ENCODE measurements at regions not wholly inside any gene's neighbourhood (a gene's known extent, or its start where the extent isn't known, plus 50 kb on each side); places are given as distances from the start of the nearest gene placed in this dataset.

DNA sequence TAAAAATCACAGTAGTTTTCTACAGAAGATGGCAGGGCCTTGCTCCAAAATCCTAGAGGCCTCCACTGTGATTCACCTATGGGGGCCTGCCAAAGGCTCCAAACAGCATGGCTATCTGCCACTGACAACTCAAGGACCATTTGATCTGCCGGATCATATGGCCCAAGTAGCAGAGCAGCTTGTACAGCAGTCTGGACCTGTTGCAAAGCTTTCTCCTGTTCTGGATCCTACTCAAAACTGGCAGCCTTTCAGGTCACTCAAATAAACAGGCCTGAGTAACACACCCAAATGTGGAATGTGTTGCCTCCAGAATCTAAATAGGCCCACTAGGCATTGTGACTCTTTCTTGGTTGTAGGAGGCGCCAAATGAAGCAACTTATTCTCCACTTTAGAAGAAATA lies 1049.3 kb downstream of the PCDH9 start:
- H3K4me3 Mint-ChIP-seq, result no peak overlapping the region
- H3K27me3 ChIP-seq (ENCODE audit: insufficient read depth), result no peaks in the 10 kb centered on the region
- H3K27ac Mint-ChIP-seq, result no peak overlapping the region
- peaks cover 13% of the 10 kb centered on the region; the same call in 1 of the 2 replicates for H3K9me2 ChIP-seq (ENCODE audit: insufficient read depth)
- no peaks in the 10 kb centered on the region for H3K4me1 Mint-ChIP-seq
- no peaks in the 10 kb centered on the region for H3K36me3 Mint-ChIP-seq (ENCODE audit: low read depth)
- H4K20me1 ChIP-seq (replicated peaks; ENCODE audit: insufficient read depth), result no peaks in the 10 kb centered on the region
- no peak overlapping the region for H2AFZ ChIP-seq
- no peaks in the 10 kb centered on the region for H3K9me3 Mint-ChIP-seq
- no peak for ATAC-seq
- no peaks in the 10 kb centered on the region for H3F3A ChIP-seq (replicated peaks; ENCODE audit: low read depth)
- H3K27me3 Mint-ChIP-seq (ENCODE audit: insufficient read depth, low read depth, poor library complexity), result peaks cover 2% of the 10 kb centered on the region
- H3K27ac ChIP-seq (ENCODE audit: low read depth), result no peak overlapping the region
- no peak overlapping the region for H3K4me3 ChIP-seq
- no peaks in the 10 kb centered on the region for H3K36me3 ChIP-seq (ENCODE audit: insufficient read depth)
- no peaks in the 10 kb centered on the region for H3K4me1 ChIP-seq (ENCODE audit: insufficient read depth)
- H3K4me2 ChIP-seq, result no peak overlapping the region
- TF ChIP-seq, protein P1, sequence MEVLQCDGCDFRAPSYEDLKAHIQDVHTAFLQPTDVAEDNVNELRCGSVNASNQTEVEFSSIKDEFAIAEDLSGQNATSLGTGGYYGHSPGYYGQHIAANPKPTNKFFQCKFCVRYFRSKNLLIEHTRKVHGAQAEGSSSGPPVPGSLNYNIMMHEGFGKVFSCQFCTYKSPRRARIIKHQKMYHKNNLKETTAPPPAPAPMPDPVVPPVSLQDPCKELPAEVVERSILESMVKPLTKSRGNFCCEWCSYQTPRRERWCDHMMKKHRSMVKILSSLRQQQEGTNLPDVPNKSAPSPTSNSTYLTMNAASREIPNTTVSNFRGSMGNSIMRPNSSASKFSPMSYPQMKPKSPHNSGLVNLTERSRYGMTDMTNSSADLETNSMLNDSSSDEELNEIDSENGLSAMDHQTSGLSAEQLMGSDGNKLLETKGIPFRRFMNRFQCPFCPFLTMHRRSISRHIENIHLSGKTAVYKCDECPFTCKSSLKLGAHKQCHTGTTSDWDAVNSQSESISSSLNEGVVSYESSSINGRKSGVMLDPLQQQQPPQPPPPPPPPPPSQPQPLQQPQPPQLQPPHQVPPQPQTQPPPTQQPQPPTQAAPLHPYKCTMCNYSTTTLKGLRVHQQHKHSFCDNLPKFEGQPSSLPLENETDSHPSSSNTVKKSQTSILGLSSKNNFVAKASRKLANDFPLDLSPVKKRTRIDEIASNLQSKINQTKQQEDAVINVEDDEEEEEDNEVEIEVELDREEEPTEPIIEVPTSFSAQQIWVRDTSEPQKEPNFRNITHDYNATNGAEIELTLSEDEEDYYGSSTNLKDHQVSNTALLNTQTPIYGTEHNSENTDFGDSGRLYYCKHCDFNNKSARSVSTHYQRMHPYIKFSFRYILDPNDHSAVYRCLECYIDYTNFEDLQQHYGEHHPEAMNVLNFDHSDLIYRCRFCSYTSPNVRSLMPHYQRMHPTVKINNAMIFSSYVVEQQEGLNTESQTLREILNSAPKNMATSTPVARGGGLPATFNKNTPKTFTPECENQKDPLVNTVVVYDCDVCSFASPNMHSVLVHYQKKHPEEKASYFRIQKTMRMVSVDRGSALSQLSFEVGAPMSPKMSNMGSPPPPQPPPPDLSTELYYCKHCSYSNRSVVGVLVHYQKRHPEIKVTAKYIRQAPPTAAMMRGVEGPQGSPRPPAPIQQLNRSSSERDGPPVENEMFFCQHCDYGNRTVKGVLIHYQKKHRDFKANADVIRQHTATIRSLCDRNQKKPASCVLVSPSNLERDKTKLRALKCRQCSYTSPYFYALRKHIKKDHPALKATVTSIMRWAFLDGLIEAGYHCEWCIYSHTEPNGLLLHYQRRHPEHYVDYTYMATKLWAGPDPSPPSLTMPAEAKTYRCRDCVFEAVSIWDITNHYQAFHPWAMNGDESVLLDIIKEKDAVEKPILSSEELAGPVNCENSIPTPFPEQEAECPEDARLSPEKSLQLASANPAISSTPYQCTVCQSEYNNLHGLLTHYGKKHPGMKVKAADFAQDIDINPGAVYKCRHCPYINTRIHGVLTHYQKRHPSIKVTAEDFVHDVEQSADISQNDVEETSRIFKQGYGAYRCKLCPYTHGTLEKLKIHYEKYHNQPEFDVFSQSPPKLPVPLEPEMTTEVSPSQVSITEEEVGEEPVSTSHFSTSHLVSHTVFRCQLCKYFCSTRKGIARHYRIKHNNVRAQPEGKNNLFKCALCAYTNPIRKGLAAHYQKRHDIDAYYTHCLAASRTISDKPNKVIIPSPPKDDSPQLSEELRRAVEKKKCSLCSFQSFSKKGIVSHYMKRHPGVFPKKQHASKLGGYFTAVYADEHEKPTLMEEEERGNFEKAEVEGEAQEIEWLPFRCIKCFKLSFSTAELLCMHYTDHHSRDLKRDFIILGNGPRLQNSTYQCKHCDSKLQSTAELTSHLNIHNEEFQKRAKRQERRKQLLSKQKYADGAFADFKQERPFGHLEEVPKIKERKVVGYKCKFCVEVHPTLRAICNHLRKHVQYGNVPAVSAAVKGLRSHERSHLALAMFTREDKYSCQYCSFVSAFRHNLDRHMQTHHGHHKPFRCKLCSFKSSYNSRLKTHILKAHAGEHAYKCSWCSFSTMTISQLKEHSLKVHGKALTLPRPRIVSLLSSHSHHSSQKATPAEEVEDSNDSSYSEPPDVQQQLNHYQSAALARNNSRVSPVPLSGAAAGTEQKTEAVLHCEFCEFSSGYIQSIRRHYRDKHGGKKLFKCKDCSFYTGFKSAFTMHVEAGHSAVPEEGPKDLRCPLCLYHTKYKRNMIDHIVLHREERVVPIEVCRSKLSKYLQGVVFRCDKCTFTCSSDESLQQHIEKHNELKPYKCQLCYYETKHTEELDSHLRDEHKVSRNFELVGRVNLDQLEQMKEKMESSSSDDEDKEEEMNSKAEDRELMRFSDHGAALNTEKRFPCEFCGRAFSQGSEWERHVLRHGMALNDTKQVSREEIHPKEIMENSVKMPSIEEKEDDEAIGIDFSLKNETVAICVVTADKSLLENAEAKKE (CRISPR knock-in tag; IDR thresholded peaks at IDR 0.05), result no peak
- no peak for TF ChIP-seq EZH2 (IDR thresholded peaks at IDR 0.05; ENCODE audit: low read depth, unreplicated experiment)
- no peak for TF ChIP-seq ZNF331 (CRISPR knock-in tag; IDR thresholded peaks at IDR 0.05; ENCODE audit: low read depth)
- TF ChIP-seq NANOG (IDR thresholded peaks at IDR 0.05; ENCODE audit: borderline replicate concordance), result no peak
- no peak for TF ChIP-seq EZH2phosphoT487 (IDR thresholded peaks at IDR 0.05; ENCODE audit: unreplicated experiment)
- TF ChIP-seq, protein P2, sequence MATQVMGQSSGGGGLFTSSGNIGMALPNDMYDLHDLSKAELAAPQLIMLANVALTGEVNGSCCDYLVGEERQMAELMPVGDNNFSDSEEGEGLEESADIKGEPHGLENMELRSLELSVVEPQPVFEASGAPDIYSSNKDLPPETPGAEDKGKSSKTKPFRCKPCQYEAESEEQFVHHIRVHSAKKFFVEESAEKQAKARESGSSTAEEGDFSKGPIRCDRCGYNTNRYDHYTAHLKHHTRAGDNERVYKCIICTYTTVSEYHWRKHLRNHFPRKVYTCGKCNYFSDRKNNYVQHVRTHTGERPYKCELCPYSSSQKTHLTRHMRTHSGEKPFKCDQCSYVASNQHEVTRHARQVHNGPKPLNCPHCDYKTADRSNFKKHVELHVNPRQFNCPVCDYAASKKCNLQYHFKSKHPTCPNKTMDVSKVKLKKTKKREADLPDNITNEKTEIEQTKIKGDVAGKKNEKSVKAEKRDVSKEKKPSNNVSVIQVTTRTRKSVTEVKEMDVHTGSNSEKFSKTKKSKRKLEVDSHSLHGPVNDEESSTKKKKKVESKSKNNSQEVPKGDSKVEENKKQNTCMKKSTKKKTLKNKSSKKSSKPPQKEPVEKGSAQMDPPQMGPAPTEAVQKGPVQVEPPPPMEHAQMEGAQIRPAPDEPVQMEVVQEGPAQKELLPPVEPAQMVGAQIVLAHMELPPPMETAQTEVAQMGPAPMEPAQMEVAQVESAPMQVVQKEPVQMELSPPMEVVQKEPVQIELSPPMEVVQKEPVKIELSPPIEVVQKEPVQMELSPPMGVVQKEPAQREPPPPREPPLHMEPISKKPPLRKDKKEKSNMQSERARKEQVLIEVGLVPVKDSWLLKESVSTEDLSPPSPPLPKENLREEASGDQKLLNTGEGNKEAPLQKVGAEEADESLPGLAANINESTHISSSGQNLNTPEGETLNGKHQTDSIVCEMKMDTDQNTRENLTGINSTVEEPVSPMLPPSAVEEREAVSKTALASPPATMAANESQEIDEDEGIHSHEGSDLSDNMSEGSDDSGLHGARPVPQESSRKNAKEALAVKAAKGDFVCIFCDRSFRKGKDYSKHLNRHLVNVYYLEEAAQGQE (IDR thresholded peaks at IDR 0.05; ENCODE audit: unreplicated experiment), result no peak
- TF ChIP-seq, protein P3, sequence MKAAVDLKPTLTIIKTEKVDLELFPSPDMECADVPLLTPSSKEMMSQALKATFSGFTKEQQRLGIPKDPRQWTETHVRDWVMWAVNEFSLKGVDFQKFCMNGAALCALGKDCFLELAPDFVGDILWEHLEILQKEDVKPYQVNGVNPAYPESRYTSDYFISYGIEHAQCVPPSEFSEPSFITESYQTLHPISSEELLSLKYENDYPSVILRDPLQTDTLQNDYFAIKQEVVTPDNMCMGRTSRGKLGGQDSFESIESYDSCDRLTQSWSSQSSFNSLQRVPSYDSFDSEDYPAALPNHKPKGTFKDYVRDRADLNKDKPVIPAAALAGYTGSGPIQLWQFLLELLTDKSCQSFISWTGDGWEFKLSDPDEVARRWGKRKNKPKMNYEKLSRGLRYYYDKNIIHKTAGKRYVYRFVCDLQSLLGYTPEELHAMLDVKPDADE (IDR thresholded peaks at IDR 0.05), result no peak
- TF ChIP-seq CREB1 (CRISPR knock-in tag; IDR thresholded peaks at IDR 0.05; ENCODE audit: low read depth), result no peak
- TF ChIP-seq, protein P4, sequence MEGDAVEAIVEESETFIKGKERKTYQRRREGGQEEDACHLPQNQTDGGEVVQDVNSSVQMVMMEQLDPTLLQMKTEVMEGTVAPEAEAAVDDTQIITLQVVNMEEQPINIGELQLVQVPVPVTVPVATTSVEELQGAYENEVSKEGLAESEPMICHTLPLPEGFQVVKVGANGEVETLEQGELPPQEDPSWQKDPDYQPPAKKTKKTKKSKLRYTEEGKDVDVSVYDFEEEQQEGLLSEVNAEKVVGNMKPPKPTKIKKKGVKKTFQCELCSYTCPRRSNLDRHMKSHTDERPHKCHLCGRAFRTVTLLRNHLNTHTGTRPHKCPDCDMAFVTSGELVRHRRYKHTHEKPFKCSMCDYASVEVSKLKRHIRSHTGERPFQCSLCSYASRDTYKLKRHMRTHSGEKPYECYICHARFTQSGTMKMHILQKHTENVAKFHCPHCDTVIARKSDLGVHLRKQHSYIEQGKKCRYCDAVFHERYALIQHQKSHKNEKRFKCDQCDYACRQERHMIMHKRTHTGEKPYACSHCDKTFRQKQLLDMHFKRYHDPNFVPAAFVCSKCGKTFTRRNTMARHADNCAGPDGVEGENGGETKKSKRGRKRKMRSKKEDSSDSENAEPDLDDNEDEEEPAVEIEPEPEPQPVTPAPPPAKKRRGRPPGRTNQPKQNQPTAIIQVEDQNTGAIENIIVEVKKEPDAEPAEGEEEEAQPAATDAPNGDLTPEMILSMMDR (conservative IDR thresholded peaks at IDR 0.05; ENCODE audit: low read depth in 2 of 2), result no peak
- no peak for TF ChIP-seq POLR2AphosphoS5 (IDR thresholded peaks at IDR 0.05; ENCODE audit: low read depth)
- TF ChIP-seq JUNB (IDR thresholded peaks at IDR 0.05; ENCODE audit: unreplicated experiment), result no peak
- no peak for TF ChIP-seq ZNF114 (CRISPR knock-in tag; IDR thresholded peaks at IDR 0.05)
- TF ChIP-seq STAT1 (IDR thresholded peaks at IDR 0.05; ENCODE audit: unreplicated experiment), result no peak
- no peaks in the 10 kb centered on the region for H3K79me2 ChIP-seq (replicated peaks; ENCODE audit: insufficient read depth)
- no peak for DNase-seq (ENCODE audit: low spot score)

Measured in GM23338 (cell line).